Astrocyte (in vitro differentiated cells and primary cell): ENCODE measurements at regions not wholly inside any gene's neighbourhood (a gene's known extent, or its start where the extent isn't known, plus 50 kb on each side); places are given as distances from the start of the nearest gene placed in this dataset.

Experiments used
- DNase-seq: peaks from one replicate; pipeline ENCODE4 v3.0.0-alpha.2; 2010; ENCODE audit warnings: low read depth
- FAIRE-seq: peaks from 2 replicates; lab custom pipeline; 2011; peaks lifted over from hg19 to GRCh38; lab: Jason Lieb, UNC
- H2AFZ ChIP-seq: 2 replicates; pipeline ENCODE4 v1.6.0; 2012; ENCODE audit warnings: low read depth, low read length, inconsistent platforms
- H3K27ac ChIP-seq: 2 replicates; pipeline ENCODE4 v1.5.1; 2011; ENCODE audit warnings: low read depth, low read length, inconsistent platforms
- H3K27me3 ChIP-seq: 2 replicates; pipeline ENCODE4 v1.6.0; 2011; ENCODE audit warnings: low read length, inconsistent platforms; ENCODE audit not compliant: insufficient read depth
- H3K36me3 ChIP-seq: 2 replicates; pipeline ENCODE4 v1.5.1; 2011; ENCODE audit warnings: low read length, inconsistent platforms; ENCODE audit not compliant: insufficient read depth
- H3K4me1 ChIP-seq: 2 replicates; pipeline ENCODE4 v1.5.1; 2011; ENCODE audit warnings: low read length, inconsistent platforms; ENCODE audit not compliant: insufficient read depth
- H3K4me2 ChIP-seq: 2 replicates; pipeline ENCODE4 v1.6.0; 2012; ENCODE audit warnings: low read length, inconsistent platforms
- H3K4me3 ChIP-seq: 2 replicates; pipeline ENCODE4 v1.5.1; 2011; ENCODE audit warnings: low read depth, mild to moderate bottlenecking, low read length, inconsistent platforms; ENCODE audit not compliant: insufficient read depth
- H3K79me2 ChIP-seq: 2 replicates; pipeline ENCODE4 v1.6.0; 2012; ENCODE audit warnings: mild to moderate bottlenecking, low read length, inconsistent platforms; ENCODE audit not compliant: insufficient read depth
- H3K9ac ChIP-seq: 2 replicates; pipeline ENCODE4 v1.6.0; 2012; ENCODE audit warnings: mild to moderate bottlenecking, low read length, inconsistent platforms
- H3K9me3 ChIP-seq: 2 replicates; pipeline ENCODE4 v1.5.1; 2012; ENCODE audit warnings: low read depth, mild to moderate bottlenecking, low read length, inconsistent platforms; ENCODE audit not compliant: insufficient read depth
- H4K20me1 ChIP-seq: 2 replicates; pipeline ENCODE4 v1.6.0; 2012; ENCODE audit warnings: low read length, inconsistent platforms; ENCODE audit not compliant: insufficient read depth
- H3K27ac Mint-ChIP-seq: one replicate; pipeline ENCODE4 v1.8.0; 2021; ENCODE audit warnings: mild to moderate bottlenecking, mixed read lengths; ENCODE audit not compliant: unreplicated experiment
- H3K27me3 Mint-ChIP-seq: one replicate; pipeline ENCODE4 v1.8.0; 2021; ENCODE audit warnings: low read depth, mixed read lengths; ENCODE audit not compliant: unreplicated experiment
- H3K36me3 Mint-ChIP-seq: one replicate; pipeline ENCODE4 v1.8.0; 2021; ENCODE audit warnings: low read depth, mixed read lengths; ENCODE audit not compliant: unreplicated experiment
- H3K4me1 Mint-ChIP-seq: one replicate; pipeline ENCODE4 v1.8.0; 2021; ENCODE audit warnings: low read depth, mixed read lengths; ENCODE audit not compliant: unreplicated experiment
- H3K4me3 Mint-ChIP-seq: one replicate; pipeline ENCODE4 v1.8.0; 2021; ENCODE audit warnings: mild to moderate bottlenecking, moderate library complexity, mixed read lengths; ENCODE audit not compliant: unreplicated experiment
- H3K9me3 Mint-ChIP-seq: one replicate; pipeline ENCODE4 v1.8.0; 2021; ENCODE audit warnings: mild to moderate bottlenecking, mixed read lengths; ENCODE audit not compliant: unreplicated experiment
- EZH2 ChIP-seq: IDR thresholded peaks from 2 replicates; pipeline ENCODE4 v1.6.1; 2012; ENCODE audit warnings: mild to moderate bottlenecking, low read length, inconsistent platforms; ENCODE audit not compliant: insufficient read depth
- TF ChIP-seq, protein P1 (sequence below): IDR thresholded peaks from 2 replicates; pipeline ENCODE4 v1.5.1; 2011; ENCODE audit warnings: low read depth, mild to moderate bottlenecking, inconsistent platforms, low read length, moderate library complexity; ENCODE audit not compliant: insufficient read depth

GRCh38 chr20:22836877-22837276 is 198.2 kb upstream of the SSTR4 start:
- H3K27me3 Mint-ChIP-seq, result peaks cover 10% of the 10 kb centered on the region

DNA sequence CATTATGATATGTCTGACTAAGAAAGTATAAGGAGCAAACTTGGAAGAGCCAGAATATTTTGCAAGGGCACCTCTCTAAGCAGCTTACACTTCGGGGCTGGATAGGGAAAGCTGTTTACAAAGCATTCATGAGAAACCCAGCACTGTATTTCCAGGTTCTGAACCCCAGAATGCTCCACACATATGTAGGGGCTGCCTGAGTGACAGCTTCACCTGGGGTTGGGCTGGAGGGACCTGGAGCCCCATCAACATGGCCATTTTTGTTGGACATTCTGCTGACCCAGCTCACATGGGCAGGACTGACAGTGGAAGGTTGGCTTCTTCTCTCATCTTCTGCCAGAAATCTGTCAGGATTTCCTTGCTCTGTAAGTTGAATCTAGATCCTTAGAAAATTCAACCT is 197.1 kb upstream of the SSTR4 start:
- Histone ChIP-seq H2AFZ (no peak overlapping the region), H3K36me3 (no peaks in the 10 kb centered on the region), H3K9ac (no peak overlapping the region), H3K9me3 (no peaks in the 10 kb centered on the region), H4K20me1 (no peaks in the 10 kb centered on the region), H3K4me2 (no peak overlapping the region), H3K4me1 (no peaks in the 10 kb centered on the region), H3K79me2 (no peaks in the 10 kb centered on the region), H3K27ac (no peak overlapping the region), H3K4me3 (no peak overlapping the region), H3K27me3 (no peaks in the 10 kb centered on the region)
- FAIRE-seq (no peak), DNase-seq (no peak)
- H3K27ac Mint-ChIP-seq, result no peak overlapping the region
- TF ChIP-seq, protein P1, sequence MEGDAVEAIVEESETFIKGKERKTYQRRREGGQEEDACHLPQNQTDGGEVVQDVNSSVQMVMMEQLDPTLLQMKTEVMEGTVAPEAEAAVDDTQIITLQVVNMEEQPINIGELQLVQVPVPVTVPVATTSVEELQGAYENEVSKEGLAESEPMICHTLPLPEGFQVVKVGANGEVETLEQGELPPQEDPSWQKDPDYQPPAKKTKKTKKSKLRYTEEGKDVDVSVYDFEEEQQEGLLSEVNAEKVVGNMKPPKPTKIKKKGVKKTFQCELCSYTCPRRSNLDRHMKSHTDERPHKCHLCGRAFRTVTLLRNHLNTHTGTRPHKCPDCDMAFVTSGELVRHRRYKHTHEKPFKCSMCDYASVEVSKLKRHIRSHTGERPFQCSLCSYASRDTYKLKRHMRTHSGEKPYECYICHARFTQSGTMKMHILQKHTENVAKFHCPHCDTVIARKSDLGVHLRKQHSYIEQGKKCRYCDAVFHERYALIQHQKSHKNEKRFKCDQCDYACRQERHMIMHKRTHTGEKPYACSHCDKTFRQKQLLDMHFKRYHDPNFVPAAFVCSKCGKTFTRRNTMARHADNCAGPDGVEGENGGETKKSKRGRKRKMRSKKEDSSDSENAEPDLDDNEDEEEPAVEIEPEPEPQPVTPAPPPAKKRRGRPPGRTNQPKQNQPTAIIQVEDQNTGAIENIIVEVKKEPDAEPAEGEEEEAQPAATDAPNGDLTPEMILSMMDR, result no peak
- TF ChIP-seq EZH2, result no peak
- no peaks in the 10 kb centered on the region for H3K36me3 Mint-ChIP-seq
- peaks cover 15% of the 10 kb centered on the region for H3K27me3 Mint-ChIP-seq
- no peaks in the 10 kb centered on the region for H3K9me3 Mint-ChIP-seq
- H3K4me3 Mint-ChIP-seq, result no peak overlapping the region
- peaks cover 15% of the 10 kb centered on the region for H3K4me1 Mint-ChIP-seq

More at GRCh38 chr20:22836877-22837276, 198.2 kb upstream of the SSTR4 start:
- no peaks in the 10 kb centered on the region for H4K20me1 ChIP-seq
- H3K4me2 ChIP-seq, result no peak overlapping the region
- no peak overlapping the region for H3K4me3 Mint-ChIP-seq
- no peak for FAIRE-seq
- H3K9ac ChIP-seq, result no peak overlapping the region
- H3K4me1 Mint-ChIP-seq, result peaks cover 15% of the 10 kb centered on the region
- DNase-seq, result no peak
- TF ChIP-seq EZH2, result no peak
- TF ChIP-seq, protein P1, result no peak
- no peaks in the 10 kb centered on the region for H3K27me3 ChIP-seq
- H2AFZ ChIP-seq, result no peak overlapping the region
- H3K4me1 ChIP-seq, result no peaks in the 10 kb centered on the region
- H3K36me3 Mint-ChIP-seq, result no peaks in the 10 kb centered on the region
- H3K27ac ChIP-seq, result no peak overlapping the region
- H3K9me3 Mint-ChIP-seq, result no peaks in the 10 kb centered on the region
- H3K36me3 ChIP-seq, result no peaks in the 10 kb centered on the region
- H3K79me2 ChIP-seq, result no peaks in the 10 kb centered on the region
- H3K27ac Mint-ChIP-seq, result peak overlapping the region; percentile 62
- H3K9me3 ChIP-seq, result no peaks in the 10 kb centered on the region
- no peak overlapping the region for H3K4me3 ChIP-seq

DNA sequence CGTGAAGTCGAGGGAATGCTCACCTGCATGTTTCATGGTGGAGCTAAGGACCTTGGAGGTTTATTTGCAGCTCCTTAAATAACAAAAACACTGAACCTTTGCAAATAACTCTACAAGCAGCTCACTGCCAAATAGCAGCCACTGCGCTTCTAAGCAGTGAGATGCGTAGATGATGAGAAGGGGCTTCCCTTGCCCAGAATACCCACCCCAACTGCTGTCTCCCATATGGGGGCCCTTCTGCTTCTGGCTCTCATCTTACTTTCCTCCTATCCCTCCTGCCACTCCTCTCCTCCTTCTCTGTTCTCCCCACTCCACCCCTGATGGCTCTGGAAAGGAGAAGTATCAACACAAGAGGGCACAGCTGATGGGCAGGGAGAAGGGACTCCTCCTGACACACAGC is 193.3 kb upstream of the SSTR4 start:
- no peak overlapping the region for H3K4me2 ChIP-seq
- H3K27me3 ChIP-seq, result no peaks in the 10 kb centered on the region
- Mint-ChIP-seq H3K4me1 (peaks cover 2% of the 10 kb centered on the region), H3K4me3 (no peak overlapping the region), H3K27me3 (peaks cover 31% of the 10 kb centered on the region), H3K27ac (no peak overlapping the region), H3K36me3 (no peaks in the 10 kb centered on the region), H3K9me3 (no peaks in the 10 kb centered on the region)
- DNase-seq (no peak), FAIRE-seq (no peak)
- no peak for TF ChIP-seq EZH2
- TF ChIP-seq, protein P1, result no peak
- H3K4me3 ChIP-seq, result no peak overlapping the region
- no peaks in the 10 kb centered on the region for H3K4me1 ChIP-seq
- no peaks in the 10 kb centered on the region for H3K9me3 ChIP-seq
- H3K79me2 ChIP-seq, result no peaks in the 10 kb centered on the region
- H4K20me1 ChIP-seq, result no peaks in the 10 kb centered on the region
- no peak overlapping the region for H3K9ac ChIP-seq
- H2AFZ ChIP-seq, result no peak overlapping the region
- H3K27ac ChIP-seq, result no peak overlapping the region
- no peaks in the 10 kb centered on the region for H3K36me3 ChIP-seq
